ENCODE measurements at regions not wholly inside any gene's neighbourhood (a gene's known extent, or its start where the extent isn't known, plus 50 kb on each side); places are given as distances from the start of the nearest gene placed in this dataset.
"Not testable (repeated sequence)": the region's sequence is repeated elsewhere in the genome, so short reads cannot be mapped to it uniquely, and the experiment has no call there.

DNA sequence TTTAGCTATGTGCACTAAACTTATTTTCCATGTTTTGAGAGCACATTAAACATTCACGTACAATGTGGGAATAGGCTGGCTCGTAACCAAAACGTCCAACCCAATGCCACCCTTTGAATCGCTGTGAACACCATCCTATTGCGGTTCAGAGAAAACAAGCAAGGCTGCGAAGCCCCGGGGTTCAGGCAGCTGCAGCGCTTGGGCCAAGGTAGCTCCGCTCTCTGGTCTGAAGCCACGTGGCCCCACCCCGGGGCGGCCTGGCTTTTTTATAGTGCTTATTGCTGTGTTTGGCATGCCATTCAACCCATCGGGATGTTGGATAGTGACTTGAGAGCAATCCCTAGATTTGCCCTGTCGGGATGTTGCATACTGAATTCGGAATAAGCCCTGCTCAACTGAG, 76.7 kb upstream of the AGAP9 start:
- not testable (repeated sequence) for H3K27ac ChIP-seq; H3K4me3 ChIP-seq; H3K27me3 ChIP-seq (replicated peaks); H3K36me3 ChIP-seq; H3K9me3 ChIP-seq (replicated peaks); DNase-seq (ENCODE audit: low read depth in 1 of 2, low spot score in 2 of 2); H3K4me1 ChIP-seq (replicated peaks)

DNA sequence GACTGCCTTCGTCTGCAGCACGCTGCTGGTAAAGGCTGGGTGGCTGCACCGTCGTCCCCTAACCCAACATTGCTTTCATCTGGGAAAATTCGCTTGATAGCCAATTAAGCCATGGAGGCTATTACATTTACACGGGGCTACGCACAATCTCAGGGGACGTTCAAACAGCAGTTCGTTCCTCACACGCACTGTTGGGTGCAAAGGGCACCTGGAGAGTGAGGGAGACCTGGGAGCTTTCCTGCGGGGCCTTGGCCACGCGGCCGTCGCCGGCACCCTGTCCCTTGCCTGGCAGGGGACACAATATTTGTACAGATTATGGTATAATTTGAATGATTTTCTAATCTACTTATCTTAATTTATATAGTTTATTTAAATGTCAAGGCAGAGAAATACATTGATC, 76.2 kb upstream of the AGAP9 start:
- not testable (repeated sequence) for H3K27ac ChIP-seq; H3K27me3 ChIP-seq (replicated peaks); DNase-seq (ENCODE audit: low read depth in 1 of 2, low spot score in 2 of 2); H3K4me1 ChIP-seq (replicated peaks); H3K9me3 ChIP-seq (replicated peaks); H3K4me3 ChIP-seq; H3K36me3 ChIP-seq

DNA sequence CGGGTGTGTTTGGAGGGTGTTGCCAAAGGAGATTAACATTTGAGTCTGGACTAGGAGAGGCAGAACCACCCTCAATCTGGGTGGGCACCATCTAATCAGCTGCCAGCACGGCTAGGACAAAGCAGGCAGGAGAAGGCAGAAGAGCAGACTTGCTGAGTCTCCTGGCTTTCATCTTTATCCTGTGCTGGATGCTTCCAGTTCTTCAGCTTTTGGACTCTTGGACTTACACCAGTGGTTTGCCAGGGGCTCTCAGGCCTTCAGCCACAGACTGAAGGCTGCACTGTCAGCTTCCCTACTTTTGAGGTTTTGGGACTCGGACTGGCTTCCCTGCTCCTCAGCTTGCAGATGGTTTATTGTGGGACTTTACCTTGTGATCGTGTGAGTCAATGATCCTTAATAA, 70.4 kb upstream of the AGAP9 start:
- H3K27me3 ChIP-seq (replicated peaks); H3K36me3 ChIP-seq; H3K27ac ChIP-seq; DNase-seq (ENCODE audit: low read depth in 1 of 2, low spot score in 2 of 2); H3K4me3 ChIP-seq; H3K9me3 ChIP-seq (replicated peaks); H3K4me1 ChIP-seq (replicated peaks): not testable (repeated sequence)

DNA sequence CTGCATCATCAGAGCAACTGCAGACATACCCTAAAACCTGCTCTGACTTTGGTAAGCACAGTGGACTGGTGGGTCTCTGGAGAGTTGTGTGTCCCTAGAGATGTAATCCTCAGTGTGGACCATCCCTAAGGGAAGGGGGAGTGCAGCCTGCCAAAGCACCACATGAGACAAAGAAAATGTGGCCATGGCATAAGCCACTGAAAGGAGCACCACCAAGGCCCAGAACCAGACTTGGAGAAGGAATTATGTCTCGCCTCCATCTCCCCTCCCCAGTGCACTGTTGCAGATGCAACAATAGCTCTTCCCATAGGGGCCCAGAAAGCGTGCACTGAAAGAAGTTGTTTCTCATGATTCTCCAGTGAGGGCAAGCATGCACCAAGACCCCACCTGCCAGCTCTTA, 69.7 kb upstream of the AGAP9 start:
- not testable (repeated sequence) for H3K27ac ChIP-seq

DNA sequence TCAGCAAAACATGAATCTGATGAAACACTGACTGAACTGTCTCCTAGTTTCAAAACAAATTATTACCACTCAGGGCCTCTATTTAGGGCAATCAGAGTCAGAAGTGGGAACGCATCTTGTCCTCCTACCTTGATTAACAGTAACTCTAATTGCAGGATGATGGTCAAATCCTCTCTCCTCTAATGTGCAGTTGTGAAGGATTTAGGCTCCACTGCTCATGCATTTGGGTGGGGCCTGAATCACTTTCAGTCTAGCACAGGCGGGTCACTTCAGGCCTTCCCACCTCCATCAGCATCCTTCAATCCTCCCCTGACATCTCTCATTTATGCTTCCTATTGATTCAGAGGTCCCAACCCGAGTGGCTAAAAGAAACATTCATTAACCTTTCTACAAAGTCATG, 67.5 kb upstream of the AGAP9 start:
- DNase-seq (ENCODE audit: low read depth in 1 of 2, low spot score in 2 of 2); H3K36me3 ChIP-seq; H3K4me3 ChIP-seq: not testable (repeated sequence)

More for the DNA sequence above, 69.7 kb upstream of the AGAP9 start:
- not testable (repeated sequence) for H3K36me3 ChIP-seq; H3K27me3 ChIP-seq (replicated peaks); DNase-seq (ENCODE audit: low read depth in 1 of 2, low spot score in 2 of 2); H3K4me3 ChIP-seq; H3K4me1 ChIP-seq (replicated peaks); H3K9me3 ChIP-seq (replicated peaks)

DNA sequence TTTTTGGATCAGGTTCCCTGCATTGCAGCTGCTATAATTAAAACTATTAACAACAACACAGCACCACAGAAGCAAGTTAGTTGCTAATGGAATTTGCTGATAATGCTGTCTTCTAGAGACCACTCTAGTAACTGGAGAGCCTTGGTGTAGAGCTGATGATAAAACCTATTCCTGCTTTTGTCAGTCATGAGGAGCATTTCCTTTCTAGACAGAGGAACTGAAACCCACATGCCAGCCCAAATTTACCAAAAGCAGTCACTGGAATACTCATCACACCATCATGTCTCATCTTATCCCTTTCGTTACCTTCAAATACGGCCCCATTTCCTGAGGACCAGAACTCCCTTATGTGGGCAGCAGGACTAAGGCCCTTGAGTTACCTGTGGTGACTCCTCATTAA, 67.1 kb upstream of the AGAP9 start:
- not testable (repeated sequence) for H3K4me1 ChIP-seq (replicated peaks); H3K9me3 ChIP-seq (replicated peaks); DNase-seq (ENCODE audit: low read depth in 1 of 2, low spot score in 2 of 2); H3K27ac ChIP-seq; H3K36me3 ChIP-seq; H3K27me3 ChIP-seq (replicated peaks); H3K4me3 ChIP-seq

More for the DNA sequence above, 67.5 kb upstream of the AGAP9 start:
- H3K27me3 ChIP-seq (replicated peaks); H3K27ac ChIP-seq; H3K4me1 ChIP-seq (replicated peaks); H3K9me3 ChIP-seq (replicated peaks): not testable (repeated sequence)

DNA sequence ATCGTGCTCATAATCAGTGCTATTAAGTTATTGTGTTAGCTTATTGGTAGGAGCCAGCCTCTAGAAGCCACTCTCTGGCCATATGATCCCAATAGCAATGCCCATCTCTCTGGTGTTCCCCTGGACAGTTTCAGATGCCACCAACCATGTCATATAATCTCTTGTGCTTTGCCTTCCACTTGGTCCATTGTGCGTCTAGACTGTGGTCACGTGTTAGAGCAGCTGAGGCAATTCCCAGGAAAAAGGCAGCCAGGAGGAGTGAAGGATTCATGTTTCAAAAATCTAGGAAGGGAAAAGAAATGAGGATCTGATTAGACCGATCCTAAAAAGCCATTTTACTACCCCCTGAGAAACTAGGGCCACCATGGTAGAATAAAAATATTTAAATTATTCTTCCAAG, 58.6 kb upstream of the AGAP9 start:
- H3K27me3 ChIP-seq (replicated peaks); H3K36me3 ChIP-seq; H3K4me1 ChIP-seq (replicated peaks); H3K27ac ChIP-seq; H3K4me3 ChIP-seq; DNase-seq (ENCODE audit: low read depth in 1 of 2, low spot score in 2 of 2); H3K9me3 ChIP-seq (replicated peaks): not testable (repeated sequence)

DNA sequence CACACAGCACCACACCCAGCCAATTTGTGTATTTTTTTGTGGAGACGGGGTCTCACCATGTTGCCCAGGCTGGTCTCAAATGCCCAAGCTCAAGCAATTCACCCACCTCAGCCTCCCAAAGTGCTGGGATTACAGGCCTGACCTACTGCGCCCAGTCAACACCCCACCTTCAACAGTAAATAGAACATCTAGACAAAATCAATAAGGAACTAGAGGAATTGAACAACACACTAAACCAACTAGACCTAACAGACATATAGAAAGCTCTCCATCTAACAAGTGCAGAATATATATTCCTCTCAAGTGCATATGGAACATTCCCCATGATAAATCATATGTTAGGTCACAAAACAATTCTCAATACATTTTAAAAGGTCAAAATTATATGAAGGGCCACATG, 56.6 kb upstream of the AGAP9 start:
- H3K4me3 ChIP-seq; H3K4me1 ChIP-seq (replicated peaks); H3K9me3 ChIP-seq (replicated peaks); H3K27ac ChIP-seq; H3K36me3 ChIP-seq; DNase-seq (ENCODE audit: low read depth in 1 of 2, low spot score in 2 of 2); H3K27me3 ChIP-seq (replicated peaks): not testable (repeated sequence)

DNA sequence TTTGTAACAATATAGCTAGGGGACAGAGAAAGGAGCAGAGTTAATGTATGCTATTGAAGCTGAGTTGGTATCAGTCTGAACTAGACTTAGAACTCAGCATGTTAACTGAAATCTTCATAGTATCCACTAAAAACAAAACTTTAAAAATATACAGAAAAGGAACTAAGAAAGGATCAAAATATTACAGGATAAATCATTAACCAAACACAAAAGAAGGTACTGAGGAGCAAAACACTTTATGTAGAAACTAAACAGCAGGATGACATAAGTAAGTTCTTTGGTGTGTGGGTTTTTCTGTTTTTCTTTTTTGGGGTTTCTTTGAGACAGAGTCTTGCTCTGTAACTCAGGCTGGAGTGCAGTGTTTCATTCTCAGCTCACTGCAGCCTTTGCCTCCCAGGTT, 55.1 kb upstream of the AGAP9 start:
- H3K4me1 ChIP-seq (replicated peaks) = not testable (repeated sequence)

More for the DNA sequence above, 55.1 kb upstream of the AGAP9 start:
- not testable (repeated sequence) for H3K36me3 ChIP-seq; H3K27ac ChIP-seq; DNase-seq (ENCODE audit: low read depth in 1 of 2, low spot score in 2 of 2); H3K27me3 ChIP-seq (replicated peaks); H3K4me3 ChIP-seq; H3K9me3 ChIP-seq (replicated peaks)

All from SJSA1 (cell line).